ENCODE measurements at regions not wholly inside any gene's neighbourhood (a gene's known extent, or its start where the extent isn't known, plus 50 kb on each side); places are given as distances from the start of the nearest gene placed in this dataset.
A peak's percentile ranks its signal among the peaks of the same experiment; 100 is the strongest.

DNA sequence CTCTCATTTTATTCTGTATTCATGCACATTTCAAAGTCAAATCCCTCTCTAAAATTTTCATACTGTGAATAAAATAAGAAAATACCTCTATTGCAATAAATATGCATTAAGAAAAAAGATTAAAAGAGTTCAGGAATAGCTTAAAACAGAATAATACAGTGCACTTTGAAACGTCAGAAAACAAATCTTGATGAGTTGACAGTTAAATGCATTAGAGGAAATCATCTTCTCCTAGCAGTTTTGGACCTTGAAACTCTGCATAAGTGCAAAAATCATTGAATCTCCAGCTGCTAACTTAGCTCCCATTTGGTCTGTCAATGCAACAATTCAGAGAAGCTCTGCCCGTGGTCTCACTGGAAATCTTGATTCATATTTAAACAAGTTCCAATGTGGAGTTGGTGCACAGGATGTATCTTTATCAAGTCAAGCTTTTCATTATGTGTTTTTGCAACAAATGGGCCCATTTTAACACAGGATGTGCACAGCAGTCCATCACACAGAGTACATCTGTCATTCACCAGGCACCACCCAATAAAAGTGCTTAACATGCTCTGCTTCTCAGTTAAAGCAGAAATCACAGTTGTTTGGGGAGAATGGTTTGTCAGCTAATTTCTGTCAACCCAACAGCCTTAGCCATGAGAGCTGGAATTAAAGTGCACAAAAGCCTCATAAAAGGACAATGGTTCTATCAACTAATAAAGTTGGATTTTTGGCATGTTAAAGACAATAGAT is 98.8 kb upstream of the ARRDC4 start:
- no peaks in the 10 kb centered on the region for H3K36me3 ChIP-seq (ENCODE audit: low read depth)
- TF ChIP-seq, protein P1, sequence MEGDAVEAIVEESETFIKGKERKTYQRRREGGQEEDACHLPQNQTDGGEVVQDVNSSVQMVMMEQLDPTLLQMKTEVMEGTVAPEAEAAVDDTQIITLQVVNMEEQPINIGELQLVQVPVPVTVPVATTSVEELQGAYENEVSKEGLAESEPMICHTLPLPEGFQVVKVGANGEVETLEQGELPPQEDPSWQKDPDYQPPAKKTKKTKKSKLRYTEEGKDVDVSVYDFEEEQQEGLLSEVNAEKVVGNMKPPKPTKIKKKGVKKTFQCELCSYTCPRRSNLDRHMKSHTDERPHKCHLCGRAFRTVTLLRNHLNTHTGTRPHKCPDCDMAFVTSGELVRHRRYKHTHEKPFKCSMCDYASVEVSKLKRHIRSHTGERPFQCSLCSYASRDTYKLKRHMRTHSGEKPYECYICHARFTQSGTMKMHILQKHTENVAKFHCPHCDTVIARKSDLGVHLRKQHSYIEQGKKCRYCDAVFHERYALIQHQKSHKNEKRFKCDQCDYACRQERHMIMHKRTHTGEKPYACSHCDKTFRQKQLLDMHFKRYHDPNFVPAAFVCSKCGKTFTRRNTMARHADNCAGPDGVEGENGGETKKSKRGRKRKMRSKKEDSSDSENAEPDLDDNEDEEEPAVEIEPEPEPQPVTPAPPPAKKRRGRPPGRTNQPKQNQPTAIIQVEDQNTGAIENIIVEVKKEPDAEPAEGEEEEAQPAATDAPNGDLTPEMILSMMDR (IDR thresholded peaks at IDR 0.05; ENCODE audit: poor library complexity, severe bottlenecking), result no peak
- H3K9me3 ChIP-seq (ENCODE audit: severe bottlenecking), result peaks cover 3% of the 10 kb centered on the region
- H3K27me3 ChIP-seq (ENCODE audit: insufficient read depth, poor library complexity, severe bottlenecking), result no peaks in the 10 kb centered on the region
- no peak for ATAC-seq (ENCODE audit: low read depth)
- DNase-seq (ENCODE audit: low spot score), result no peak
- no peaks in the 10 kb centered on the region for H3K4me1 ChIP-seq (ENCODE audit: insufficient read depth, poor library complexity, severe bottlenecking)
- H3K4me3 ChIP-seq (ENCODE audit: severe bottlenecking), result no peak overlapping the region
- H3K27ac ChIP-seq (ENCODE audit: poor library complexity, severe bottlenecking), result no peak overlapping the region

- TF ChIP-seq, protein P1 (IDR thresholded peaks at IDR 0.05; ENCODE audit: poor library complexity, severe bottlenecking), result no peak
- ATAC-seq (ENCODE audit: low read depth), result no peak
These were observed 93.5 kb upstream of the ARRDC4 start for GRCh38 chr15:97866959-97867358.

GRCh38 chr15:97867870-97868269 is 92.6 kb upstream of the ARRDC4 start:
- Histone ChIP-seq H3K27ac (ENCODE audit: poor library complexity, severe bottlenecking) (no peak overlapping the region), H3K4me3 (ENCODE audit: severe bottlenecking) (no peak overlapping the region), H3K4me1 (ENCODE audit: insufficient read depth, poor library complexity, severe bottlenecking) (no peaks in the 10 kb centered on the region), H3K27me3 (ENCODE audit: insufficient read depth, poor library complexity, severe bottlenecking) (no peaks in the 10 kb centered on the region), H3K9me3 (ENCODE audit: severe bottlenecking) (peaks cover 3% of the 10 kb centered on the region), H3K36me3 (ENCODE audit: low read depth) (no peaks in the 10 kb centered on the region)
- DNase-seq (ENCODE audit: low spot score) (no peak), ATAC-seq (ENCODE audit: low read depth) (0 out of 3 replicates have a peak, but pooled peaks have one; percentile 26)
- TF ChIP-seq, protein P1 (IDR thresholded peaks at IDR 0.05; ENCODE audit: poor library complexity, severe bottlenecking), result no peak

More at GRCh38 chr15:97866959-97867358, 93.5 kb upstream of the ARRDC4 start:
- Histone ChIP-seq H3K9me3 (ENCODE audit: severe bottlenecking) (peaks cover 3% of the 10 kb centered on the region), H3K27me3 (ENCODE audit: insufficient read depth, poor library complexity, severe bottlenecking) (no peaks in the 10 kb centered on the region), H3K27ac (ENCODE audit: poor library complexity, severe bottlenecking) (no peak overlapping the region), H3K36me3 (ENCODE audit: low read depth) (no peaks in the 10 kb centered on the region), H3K4me1 (ENCODE audit: insufficient read depth, poor library complexity, severe bottlenecking) (no peaks in the 10 kb centered on the region), H3K4me3 (ENCODE audit: severe bottlenecking) (no peak overlapping the region)
- no peak for DNase-seq (ENCODE audit: low spot score)

GRCh38 chr15:97868981-97869380 is 91.5 kb upstream of the ARRDC4 start:
- Histone ChIP-seq H3K27ac (ENCODE audit: poor library complexity, severe bottlenecking) (no peak overlapping the region), H3K4me3 (ENCODE audit: severe bottlenecking) (no peak overlapping the region), H3K27me3 (ENCODE audit: insufficient read depth, poor library complexity, severe bottlenecking) (no peaks in the 10 kb centered on the region), H3K9me3 (ENCODE audit: severe bottlenecking) (no peaks in the 10 kb centered on the region), H3K36me3 (ENCODE audit: low read depth) (no peaks in the 10 kb centered on the region), H3K4me1 (ENCODE audit: insufficient read depth, poor library complexity, severe bottlenecking) (no peaks in the 10 kb centered on the region)
- TF ChIP-seq, protein P1 (IDR thresholded peaks at IDR 0.05; ENCODE audit: poor library complexity, severe bottlenecking), result no peak
- ATAC-seq (ENCODE audit: low read depth), result no peak
- no peak for DNase-seq (ENCODE audit: low spot score)

GRCh38 chr15:97870771-97871170 is 89.7 kb upstream of the ARRDC4 start:
- no peak for ATAC-seq (ENCODE audit: low read depth)
- H3K9me3 ChIP-seq (ENCODE audit: severe bottlenecking), result no peaks in the 10 kb centered on the region
- no peaks in the 10 kb centered on the region for H3K27me3 ChIP-seq (ENCODE audit: insufficient read depth, poor library complexity, severe bottlenecking)
- no peak for DNase-seq (ENCODE audit: low spot score)
- H3K36me3 ChIP-seq (ENCODE audit: low read depth), result no peaks in the 10 kb centered on the region
- no peaks in the 10 kb centered on the region for H3K4me1 ChIP-seq (ENCODE audit: insufficient read depth, poor library complexity, severe bottlenecking)
- H3K27ac ChIP-seq (ENCODE audit: poor library complexity, severe bottlenecking), result no peak overlapping the region
- H3K4me3 ChIP-seq (ENCODE audit: severe bottlenecking), result no peak overlapping the region
- TF ChIP-seq, protein P1 (IDR thresholded peaks at IDR 0.05; ENCODE audit: poor library complexity, severe bottlenecking), result no peak
